ENCODE measurements at regions not wholly inside any gene's neighbourhood (a gene's known extent, or its start where the extent isn't known, plus 50 kb on each side); places are given as distances from the start of the nearest gene placed in this dataset.

- Histone ChIP-seq H3K27me3 (ENCODE audit: insufficient read depth, low read length) (no peaks in the 10 kb centered on the region), H3K23me2 (ENCODE audit: insufficient read length, low read depth, low read length, poor library complexity, severe bottlenecking) (peaks cover 2% of the 10 kb centered on the region)
Observed at GRCh38 chr6:125699591-125699990, 49.8 kb upstream of the HEY2 start.

More at GRCh38 chr6:125699591-125699990, 49.8 kb upstream of the HEY2 start:
- H3K27ac ChIP-seq (ENCODE audit: insufficient read length, low read depth, low read length): no peak overlapping the region
- no peak overlapping the region for H2BK12ac ChIP-seq (ENCODE audit: insufficient read length, low read depth, low read length)
- no peaks in the 10 kb centered on the region for H3K27me3 Mint-ChIP-seq (ENCODE audit: low read depth)
- no CpG with 5 or more reads among the region's 4 CpGs for WGBS (ENCODE audit: extremely low coverage, insufficient read length, low lambda C conversion rate)
- no peak overlapping the region for H3K23ac ChIP-seq (ENCODE audit: insufficient read length, low read depth, low read length)
- DNase-seq: no peak
- no peak overlapping the region for H3K4me3 Mint-ChIP-seq
- peaks cover 2% of the 10 kb centered on the region; the same call in 1 of the 2 replicates for H3K79me2 ChIP-seq (ENCODE audit: insufficient read depth, low read length)
- H3K4me1 ChIP-seq (ENCODE audit: insufficient read depth, low read length): no peaks in the 10 kb centered on the region; the same call in 1 of the 2 replicates
- no peak overlapping the region for H2AK5ac ChIP-seq (ENCODE audit: insufficient read length, low read length)
- no peak overlapping the region for H2BK120ac ChIP-seq (ENCODE audit: low read depth, low read length, poor library complexity, severe bottlenecking)
- H3K9me3 ChIP-seq (ENCODE audit: control insufficient read depth, low read depth, low read length): peaks cover 17% of the 10 kb centered on the region
- no peak overlapping the region for H3K14ac ChIP-seq (ENCODE audit: insufficient read depth, low read length)
- no peak overlapping the region for H3T11ph ChIP-seq (ENCODE audit: low read length)
- H3K27ac Mint-ChIP-seq: peak overlapping the region in 2 of 3 experiments; percentile 26 to 81; a peak in 3 of 7 replicates
- H2BK20ac ChIP-seq (ENCODE audit: low read depth, low read length, poor library complexity, severe bottlenecking): no peak overlapping the region
- peaks cover 33 to 36% of the 10 kb centered on the region in 2 experiments for H3K4me1 Mint-ChIP-seq
- no peak overlapping the region for H3K56ac ChIP-seq (ENCODE audit: insufficient read length, low read depth, low read length)
- peaks cover 23 to 90% (median 48%) of the 10 kb centered on the region in 3 experiments for H3K36me3 Mint-ChIP-seq (ENCODE audit: insufficient read depth in 1 of 3, low read depth in 3 of 3)
- no peak overlapping the region for H2BK15ac ChIP-seq (ENCODE audit: low read depth, low read length)
- no peak overlapping the region for H3K4me2 ChIP-seq (ENCODE audit: insufficient read depth, insufficient read length, low read length)
- no peak overlapping the region for H3K9ac ChIP-seq (ENCODE audit: extremely low read depth, insufficient read length, low read length)
- no peak overlapping the region for H2AFZ ChIP-seq (ENCODE audit: low read length)
- H4K5ac ChIP-seq (ENCODE audit: insufficient read length, low read depth, low read length): no peak overlapping the region
- no peak overlapping the region for H4K8ac ChIP-seq (replicated peaks; ENCODE audit: insufficient read length, low read depth, low read length)
- TF ChIP-seq CTCF (conservative IDR thresholded peaks at IDR 0.05): no peak
- H4K91ac ChIP-seq (ENCODE audit: insufficient read length, low read depth, low read length): no peak overlapping the region
- no peak overlapping the region for H3K18ac ChIP-seq (ENCODE audit: insufficient read length, low read depth, low read length)
- H3K79me1 ChIP-seq (ENCODE audit: insufficient read depth, low read depth, low read length, poor library complexity, severe bottlenecking): no peaks in the 10 kb centered on the region
- no peaks in the 10 kb centered on the region for H4K20me1 ChIP-seq (ENCODE audit: control insufficient read depth, insufficient read depth, insufficient read length)
- H3K9me3 Mint-ChIP-seq: peaks cover 5 to 26% of the 10 kb centered on the region in 2 experiments; a peak in 4 of 5 replicates
- no peak overlapping the region for H3K4ac ChIP-seq (ENCODE audit: low read depth, low read length)
- H2BK5ac ChIP-seq (ENCODE audit: insufficient read length, low read length): no peak overlapping the region
